Mucosa of descending colon (tissue), 3 donors: ENCODE measurements at regions not wholly inside any gene's neighbourhood (a gene's known extent, or its start where the extent isn't known, plus 50 kb on each side); places are given as distances from the start of the nearest gene placed in this dataset.

Experiments used
- ATAC-seq: fragments of 200-7000 bp; cut with Tn5 transposase; one replicate; pipeline ENCODE4 v1.9.1; 2020; ENCODE audit warnings: mild to moderate bottlenecking, moderate library complexity
- DNase-seq, 3 donors: peaks; one replicate each; pipeline ENCODE4 v3.0.0-alpha.2; 2020
- H3K36me3 ChIP-seq: fragments of 200-600 bp; one replicate; pipeline ENCODE4 v1.8.0; 2021; ENCODE audit warnings: low read depth, mild to moderate bottlenecking
- H3K4me1 ChIP-seq: fragments of 200-600 bp; one replicate; pipeline ENCODE4 v1.8.0; 2021; ENCODE audit warnings: low read depth, mild to moderate bottlenecking
- H3K4me3 ChIP-seq: fragments of 200-600 bp; one replicate; pipeline ENCODE4 v1.8.0; 2021; ENCODE audit warnings: mild to moderate bottlenecking
- H3K9me3 ChIP-seq: fragments of 200-600 bp; one replicate; pipeline ENCODE4 v1.8.0; 2021; ENCODE audit warnings: mild to moderate bottlenecking
- CTCF ChIP-seq: fragments of 200-600 bp; IDR thresholded peaks from one replicate; pipeline ENCODE4 v1.8.0; 2022; ENCODE audit warnings: antibody characterized with exemption, mild to moderate bottlenecking
- intact Hi-C, 2 donors: fragments of 100-400 bp; cut with DNase I in 1 of 2; cut with micrococcal nuclease in 1 of 2; formaldehyde crosslinking; loops; one replicate each; pipeline versions ENCODE4 v1.11.0 to v1.11.1; 2022; cut with DNase I, micrococcal nuclease
- donor health status: DM: no; HTN: no; CAD: no; lungs with moderate emphysema.
- donor health status: DM: no; HTN: no; CAD: no.
- donor health status: DM: no; HTN: yes; CAD: no.

GRCh38 chr22:47775686-47776085, 1013.2 kb downstream of the TBC1D22A start:
- intact Hi-C loops, result no loop called here
- Histone ChIP-seq H3K9me3 (no peaks in the 10 kb centered on the region), H3K36me3 (no peaks in the 10 kb centered on the region), H3K4me1 (no peaks in the 10 kb centered on the region), H3K4me3 (no peak overlapping the region)
- DNase-seq (no peak), ATAC-seq (no peak)
- no peak for TF ChIP-seq CTCF

- Histone ChIP-seq H3K9me3 (no peaks in the 10 kb centered on the region), H3K4me3 (no peak overlapping the region), H3K4me1 (no peaks in the 10 kb centered on the region), H3K36me3 (no peaks in the 10 kb centered on the region)
- intact Hi-C loops, result no loop called here
- ATAC-seq (no peak), DNase-seq (no peak)
- no peak for TF ChIP-seq CTCF
Observed at GRCh38 chr22:47775191-47775590, 1012.7 kb downstream of the TBC1D22A start.

- Histone ChIP-seq H3K4me1 (no peaks in the 10 kb centered on the region), H3K9me3 (no peaks in the 10 kb centered on the region), H3K4me3 (no peak overlapping the region), H3K36me3 (no peaks in the 10 kb centered on the region)
- ATAC-seq, result no peak
- TF ChIP-seq CTCF, result no peak
- no peak for DNase-seq
- intact Hi-C loops, result no loop called here
Observed at GRCh38 chr22:47773635-47774034, 1011.2 kb downstream of the TBC1D22A start.

- Histone ChIP-seq H3K36me3 (no peaks in the 10 kb centered on the region), H3K9me3 (no peaks in the 10 kb centered on the region), H3K4me1 (no peaks in the 10 kb centered on the region), H3K4me3 (no peak overlapping the region)
- ATAC-seq, result no peak
- intact Hi-C loops, result no loop called here
- DNase-seq, result no peak
- TF ChIP-seq CTCF, result no peak
Observed at GRCh38 chr22:47772864-47773263, 1010.4 kb downstream of the TBC1D22A start.

- intact Hi-C loops, result no loop called here
- H3K9me3 ChIP-seq, result no peaks in the 10 kb centered on the region
- no peaks in the 10 kb centered on the region for H3K36me3 ChIP-seq
- H3K4me1 ChIP-seq, result no peaks in the 10 kb centered on the region
- no peak overlapping the region for H3K4me3 ChIP-seq
- ATAC-seq, result no peak
- DNase-seq, result no peak
- TF ChIP-seq CTCF, result no peak
Observed at GRCh38 chr22:47769652-47770051, 1007.2 kb downstream of the TBC1D22A start.

- Histone ChIP-seq H3K4me1 (no peaks in the 10 kb centered on the region), H3K9me3 (no peaks in the 10 kb centered on the region), H3K4me3 (no peak overlapping the region), H3K36me3 (no peaks in the 10 kb centered on the region)
- no peak for ATAC-seq
- no peak for DNase-seq
- intact Hi-C loops, result no loop called here
- no peak for TF ChIP-seq CTCF
Observed at GRCh38 chr22:47768027-47768426, 1005.6 kb downstream of the TBC1D22A start.
